K562 (cell line): ENCODE measurements at regions not wholly inside any gene's neighbourhood (a gene's known extent, or its start where the extent isn't known, plus 50 kb on each side); places are given as distances from the start of the nearest gene placed in this dataset.

Experiments used
- ATAC-seq: fragments of 200-7000 bp; cut with Tn5 transposase; 3 replicates; pipeline ENCODE4 v1.9.1; 2020; ENCODE audit warnings: moderate library complexity
- BruUV-seq: library from RNA; stranded (reverse); fragments of 400-500 nt; replicated peaks from 2 replicates; lab custom pipeline; 2021; lab: Mats Ljungman, UMichigan
- CTCF ChIA-PET: fragments of 300-600 bp; formaldehyde crosslinking; extraction: SDS; loops from one replicate; lab custom pipeline; 2021; ENCODE audit warnings: low intra/inter-chr PET ratio; lab: Yijun Ruan, JAX
- POLR2A ChIA-PET: fragments of 300-600, 350-650 bp; sonication (Branson Sonifier 250); formaldehyde crosslinking; extraction: SDS; loops from one replicate; lab custom pipeline; 2021; ENCODE audit warnings: antibody characterized with exemption, inconsistent platforms; lab: Yijun Ruan, JAX
- DNase-seq, 4 experiments: peaks; one replicate each; pipeline versions ENCODE4 v3.0.0 to v3.0.0-alpha.2; 2011 to 2018; ENCODE audit warnings: low spot score in 3 of 4, mixed read lengths in 3 of 4; ENCODE audit errors: extremely low read depth in 1 of 4
- FAIRE-seq: peaks from 2 replicates; lab custom pipeline; 2011; peaks lifted over from hg19 to GRCh38; lab: Jason Lieb, UNC
- H2AFZ ChIP-seq: 2 replicates; pipeline ENCODE4 v1.6.0; 2011; ENCODE audit warnings: low read depth, low read length, control low read depth, inconsistent platforms
- H3K27ac ChIP-seq: fragments of 200-600 bp; 3 replicates; pipeline ENCODE4 v1.8.0; 2011; ENCODE audit warnings: low read depth, mild to moderate bottlenecking, control low read depth, inconsistent platforms, low read length, moderate library complexity, mixed read lengths; ENCODE audit errors: extremely low read depth
- H3K27me3 ChIP-seq, 2 experiments: fragments of 300-600 bp in 1 of 2; 2 replicates in 1 of 2; 3 replicates in 1 of 2; pipeline versions ENCODE4 v1.6.0 to v1.8.0; 2011; ENCODE audit warnings: inconsistent platforms in 2 of 2, low read length in 2 of 2, mild to moderate bottlenecking in 1 of 2, mixed read lengths in 1 of 2, moderate library complexity in 1 of 2; ENCODE audit not compliant: control insufficient read depth in 2 of 2, insufficient read depth in 2 of 2
- H3K36me3 ChIP-seq: fragments of 300-600 bp; 3 replicates; pipeline ENCODE4 v1.8.0; 2011; ENCODE audit warnings: mild to moderate bottlenecking, low read length, inconsistent platforms; ENCODE audit not compliant: control insufficient read depth, insufficient read depth
- H3K4me1 ChIP-seq, 2 experiments: fragments of 200-600 bp in 1 of 2; replicated peaks in 1 of 2; 2 replicates in 1 of 2; 3 replicates in 1 of 2; pipeline versions ENCODE4 v1.5.1 to v1.8.0; 2011; ENCODE audit warnings: inconsistent platforms in 2 of 2, low read length in 2 of 2, mild to moderate bottlenecking in 1 of 2, mixed read lengths in 1 of 2, moderate library complexity in 1 of 2; ENCODE audit not compliant: control insufficient read depth in 2 of 2, insufficient read depth in 2 of 2
- H3K4me2 ChIP-seq: 2 replicates; pipeline ENCODE4 v1.6.1; 2011; ENCODE audit warnings: low read length, control low read depth, inconsistent platforms, mixed read lengths; ENCODE audit not compliant: insufficient read depth
- H3K4me3 ChIP-seq: fragments of 200-600 bp; sonication (generic), shearing (Covaris generic); 2 replicates; pipeline ENCODE4 v1.5.1; 2016; ENCODE audit warnings: control low read depth, inconsistent platforms
- H3K79me2 ChIP-seq: fragments of 200-600 bp; 3 replicates; pipeline ENCODE4 v1.8.0; 2011; ENCODE audit warnings: low read length, inconsistent platforms; ENCODE audit not compliant: control insufficient read depth, insufficient read depth
- H3K9ac ChIP-seq, 2 experiments: 2 replicates each; pipeline versions ENCODE4 v1.6.0 to v1.6.1; 2011; ENCODE audit warnings: low read depth in 2 of 2, low read length in 2 of 2, control low read depth in 1 of 2, inconsistent platforms in 1 of 2, mild to moderate bottlenecking in 1 of 2, mixed read lengths in 1 of 2; ENCODE audit not compliant: insufficient read depth in 1 of 2
- H3K9me1 ChIP-seq: one replicate; pipeline ENCODE4 v1.6.0; 2011; ENCODE audit warnings: inconsistent platforms, mild to moderate bottlenecking, low read length, moderate library complexity; ENCODE audit not compliant: control insufficient read depth, insufficient read depth
- H3K9me3 ChIP-seq: replicated peaks from 2 replicates; pipeline ENCODE4 v1.5.1; 2011; ENCODE audit warnings: low read depth, low read length, inconsistent platforms; ENCODE audit not compliant: control insufficient read depth, insufficient read depth
- H4K20me1 ChIP-seq: replicated peaks from 2 replicates; pipeline ENCODE4 v1.6.1; 2011; ENCODE audit warnings: low read length, inconsistent platforms, mixed read lengths; ENCODE audit not compliant: control insufficient read depth, insufficient read depth
- CBFA2T3 ChIP-seq: fragments of 450-650 bp; IDR thresholded peaks from 2 replicates; pipeline ENCODE4 v1.6.1; 2017
- FOSL1 ChIP-seq: fragments of 200-800 bp; sonication (Bioruptor generic); conservative IDR thresholded peaks from 2 replicates; pipeline ENCODE4 v1.6.1; 2016; ENCODE audit warnings: missing genetic modification characterization, missing compliant biosample characterization
- TCF3 ChIP-seq: sonication (generic); formaldehyde crosslinking; IDR thresholded peaks from 2 replicates; pipeline ENCODE4 v1.4.0; 2020; ENCODE audit warnings: mild to moderate bottlenecking, missing genetic modification reagents
- ZBTB17 ChIP-seq: fragments of 450-650 bp; formaldehyde crosslinking; IDR thresholded peaks from 2 replicates; pipeline ENCODE4 v1.4.0; 2020; ENCODE audit warnings: mild to moderate bottlenecking
- ZNF431 ChIP-seq: sonication (generic); formaldehyde crosslinking; IDR thresholded peaks from 2 replicates; pipeline ENCODE4 v1.8.0; 2022; ENCODE audit warnings: mild to moderate bottlenecking, missing genetic modification reagents
- WGBS: fragments of 100-300 bp; shearing (Covaris generic); methylation state at CpG from one replicate; pipeline ENCODE4 v1.1.6; 2016; ENCODE audit warnings: low coverage, mixed read lengths; ENCODE audit not compliant: insufficient coverage; ENCODE audit errors: missing lambda C conversion rate; 5-methylcytosine and 5-hydroxymethylcytosine counted together
- in situ Hi-C: fragments of 300-500 bp; cut with MboI; formaldehyde crosslinking; loops from 4 replicates; pipeline ENCODE4 v1.15.0; 2018; ENCODE audit warnings: inconsistent platforms, mixed read lengths
- intact Hi-C: fragments of 100-400 bp; cut with micrococcal nuclease; formaldehyde crosslinking; loops from 2 replicates; pipeline ENCODE4 v1.14.2; 2022
- TF ChIP-seq, protein P1 (sequence below): sonication (generic); formaldehyde crosslinking; IDR thresholded peaks from 2 replicates; pipeline ENCODE4 v1.8.0; 2022; ENCODE audit warnings: mild to moderate bottlenecking, missing genetic modification reagents

DNA sequence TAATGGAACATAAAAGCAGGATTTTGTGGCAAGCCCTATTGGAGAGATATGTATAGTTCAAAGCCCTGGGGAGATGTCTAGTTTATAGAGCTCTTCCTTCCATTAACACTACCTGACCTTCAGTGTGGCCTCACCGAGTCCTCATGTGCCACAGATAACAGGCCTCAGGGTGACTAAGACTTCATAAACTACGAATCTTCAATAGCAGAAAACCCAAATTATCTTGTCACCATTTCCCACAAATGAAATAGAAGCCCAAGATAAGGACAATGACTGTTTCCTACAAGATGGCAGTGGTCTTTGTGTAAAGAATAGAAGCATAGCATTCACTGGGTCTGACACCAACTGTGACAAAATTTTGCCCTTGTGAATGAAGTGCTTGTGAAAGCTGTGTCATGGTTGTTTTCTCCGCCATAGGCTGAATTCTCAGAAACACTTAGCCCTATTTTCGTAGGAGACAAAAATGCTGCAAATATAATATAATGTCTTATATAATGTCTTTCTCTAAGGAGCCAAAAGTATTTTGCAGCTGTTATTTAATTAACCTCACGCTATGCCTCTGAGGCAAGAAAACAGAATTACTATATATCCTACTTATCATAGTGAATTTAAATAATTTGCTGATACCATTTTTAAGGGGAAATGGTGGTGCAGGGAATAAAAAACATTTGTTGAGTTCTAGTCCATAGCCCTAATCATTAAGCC is 136.7 kb upstream of the CWC22 start:
- FAIRE-seq: no peak
- peak in 1 of 4 experiments; percentile 18 for DNase-seq
- WGBS: 2% methylated on average over 5 of the region's 5 CpGs
- CTCF ChIA-PET: no interaction called here
- BruUV-seq: no TSS peak
- Histone ChIP-seq H4K20me1 (no peaks in the 10 kb centered on the region), H3K27ac (peak overlapping the region; percentile 4; the same call in 1 of the 3 replicates), H3K36me3 (no peaks in the 10 kb centered on the region), H3K9ac (no peak overlapping the region), H3K27me3 (no peaks in the 10 kb centered on the region), H3K4me3 (no peak overlapping the region), H3K79me2 (no peaks in the 10 kb centered on the region), H3K4me1 (no peaks in the 10 kb centered on the region), H3K9me1 (no peaks in the 10 kb centered on the region), H2AFZ (no peak overlapping the region), H3K4me2 (no peak overlapping the region), H3K9me3 (no peaks in the 10 kb centered on the region)
- in situ Hi-C loops (no loop called here), intact Hi-C loops (no loop called here)
- peak; percentile 46; the same call in 1 of the 2 replicates for TF ChIP-seq CBFA2T3
- TF ChIP-seq, protein P1, sequence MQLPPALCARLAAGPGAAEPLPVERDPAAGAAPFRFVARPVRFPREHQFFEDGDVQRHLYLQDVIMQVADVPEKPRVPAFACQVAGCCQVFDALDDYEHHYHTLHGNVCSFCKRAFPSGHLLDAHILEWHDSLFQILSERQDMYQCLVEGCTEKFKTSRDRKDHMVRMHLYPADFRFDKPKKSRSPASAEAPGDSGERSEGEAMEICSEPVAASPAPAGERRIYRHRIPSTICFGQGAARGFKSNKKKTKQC: no peak
- TF ChIP-seq FOSL1 (tag): peak; percentile 51; the same call in 1 of the 2 replicates
- no peak for TF ChIP-seq ZNF431 (CRISPR knock-in tag)
- peak; percentile 25; the same call in 1 of the 2 replicates for TF ChIP-seq TCF3 (CRISPR knock-in tag)
- peak; percentile 54; the same call in 1 of the 2 replicates for TF ChIP-seq ZBTB17 (CRISPR knock-in tag)
- POLR2A ChIA-PET: interaction anchor here (0.7 kb wide), 1 partner anchor 20 kb away, joined by 3 read pairs; no protein-coding TSS in a partner anchor
- ATAC-seq: peak; percentile 47; the same call in 1 of the 3 replicates
